GM21423 (cell line): ENCODE measurements at regions not wholly inside any gene's neighbourhood (a gene's known extent, or its start where the extent isn't known, plus 50 kb on each side); places are given as distances from the start of the nearest gene placed in this dataset.

ENCODE experiments used
- ATAC-seq: cut with Tn5 transposase; IDR thresholded peaks from one replicate; pipeline ENCODE4 v1.9.1; 2021; ENCODE audit warnings: mild to moderate bottlenecking, moderate library complexity; ENCODE audit not compliant: unreplicated experiment

DNA sequence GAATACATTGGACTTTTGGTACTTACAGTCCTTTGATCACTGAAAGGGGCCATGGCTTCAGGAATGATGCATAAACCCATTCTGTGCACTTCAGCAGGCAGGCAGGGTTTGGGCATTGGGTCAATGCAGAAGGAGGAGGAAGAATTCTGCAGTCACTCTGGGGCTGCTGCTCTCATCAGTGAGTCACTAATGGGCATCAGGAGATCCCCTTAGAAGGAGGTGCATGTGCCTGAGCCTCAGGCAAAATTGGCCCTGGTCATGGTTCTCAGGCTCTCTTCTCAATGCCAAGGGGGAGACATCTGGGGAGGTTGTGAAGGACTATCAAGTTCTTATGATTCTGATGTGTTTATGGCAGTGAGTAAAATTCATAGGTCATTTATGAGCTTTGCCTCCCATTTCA is 52.0 kb upstream of the TNP1 start:
- ATAC-seq, result no peak

DNA sequence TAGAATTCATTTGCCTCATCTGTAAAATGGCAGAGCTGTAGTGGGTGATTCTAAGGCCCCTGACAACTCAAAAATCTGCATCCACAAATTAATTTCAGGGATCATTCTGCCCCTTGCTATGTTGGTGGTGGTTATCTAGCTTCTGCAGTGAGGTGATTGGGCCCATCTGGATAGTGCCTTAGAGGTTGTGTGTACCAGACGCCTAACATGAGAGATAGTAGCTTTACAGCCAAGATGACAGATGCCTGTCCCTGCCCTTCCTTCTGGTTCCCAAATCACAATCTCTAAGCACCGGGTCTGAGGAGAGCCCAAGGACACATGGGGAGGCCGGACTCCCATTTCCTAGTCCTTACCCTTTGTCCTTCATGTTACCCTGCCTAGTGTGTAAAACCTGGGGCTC is 51.1 kb upstream of the TNP1 start:
- ATAC-seq, result no peak

DNA sequence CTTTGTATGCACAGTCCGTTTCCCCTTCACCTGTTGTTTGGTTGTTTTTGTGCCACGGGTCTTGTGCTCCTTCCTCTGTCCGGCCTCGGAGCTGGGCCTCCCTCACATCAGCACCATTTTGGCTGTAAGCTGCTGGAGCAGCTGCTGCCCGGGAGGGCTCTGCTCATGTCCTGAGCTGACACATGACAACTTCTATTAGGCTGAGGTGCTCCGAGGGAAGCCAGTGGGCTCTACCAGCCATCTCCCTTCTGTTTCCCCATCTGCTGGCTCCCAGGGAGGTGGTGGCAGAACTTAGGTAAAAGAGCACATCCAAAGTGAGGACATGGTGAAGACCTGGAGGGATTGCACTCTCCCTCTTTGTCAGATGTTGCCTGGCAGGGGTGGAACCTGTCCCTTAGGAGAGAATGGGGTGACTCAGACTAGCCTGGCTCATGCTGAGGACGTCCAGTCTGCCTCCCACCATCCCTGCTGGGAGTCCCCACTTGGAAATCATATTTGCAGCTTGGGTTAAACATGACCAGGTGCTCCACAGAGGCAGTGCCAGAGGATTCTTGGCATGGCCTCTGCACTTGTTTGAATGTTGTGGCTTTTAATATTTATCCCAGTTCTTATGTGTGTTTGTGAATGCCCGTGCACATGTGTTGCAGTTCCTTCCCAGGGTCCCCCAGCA is 49.8 kb upstream of the TNP1 start:
- ATAC-seq, result no peak
